H1 (cell line): ENCODE measurements at regions not wholly inside any gene's neighbourhood (a gene's known extent, or its start where the extent isn't known, plus 50 kb on each side); places are given as distances from the start of the nearest gene placed in this dataset.

Source experiments
- CTCF ChIA-PET: fragments of 300-600 bp; sonication (Branson Sonifier 250); formaldehyde crosslinking; loops from one replicate; lab custom pipeline; 2021; ENCODE audit not compliant: partially characterized antibody; lab: Charles Lee
- POLR2A ChIA-PET: fragments of 300-600 bp; sonication (Branson Sonifier 250); formaldehyde crosslinking; loops from one replicate; lab custom pipeline; 2021; ENCODE audit warnings: inconsistent platforms; ENCODE audit not compliant: partially characterized antibody; lab: Charles Lee
- DNase-seq, 2 experiments: peaks; one replicate each; pipeline versions ENCODE4 v3.0.0 to v3.0.0-alpha.2; 2010 to 2022; ENCODE audit warnings: low spot score in 2 of 2, low read depth in 1 of 2, mixed read lengths in 1 of 2
- FAIRE-seq: peaks from 2 replicates; lab custom pipeline; 2011; peaks lifted over from hg19 to GRCh38; lab: Jason Lieb, UNC
- H2AFZ ChIP-seq: 2 replicates; pipeline ENCODE4 v1.8.1; 2012; ENCODE audit warnings: low read length, inconsistent platforms
- H2AK5ac ChIP-seq: 2 replicates; pipeline ENCODE4 v1.6.1; 2013; ENCODE audit warnings: low read depth, low read length
- H2BK120ac ChIP-seq: replicated peaks from 2 replicates; pipeline ENCODE3; 2013; ENCODE audit warnings: low read depth, low read length, inconsistent platforms
- H2BK12ac ChIP-seq: 2 replicates; pipeline ENCODE4 v1.6.1; 2013; ENCODE audit warnings: low read depth, low read length
- H2BK15ac ChIP-seq: 2 replicates; pipeline ENCODE4 v1.6.1; 2013; ENCODE audit warnings: low read length
- H2BK20ac ChIP-seq: 2 replicates; pipeline ENCODE4 v1.6.1; 2013; ENCODE audit warnings: low read length
- H2BK5ac ChIP-seq: 2 replicates; pipeline ENCODE4 v1.6.1; 2013; ENCODE audit warnings: low read depth, low read length
- H3K14ac ChIP-seq: 2 replicates; pipeline ENCODE4 v1.6.1; 2013; ENCODE audit warnings: inconsistent platforms; ENCODE audit not compliant: insufficient read length
- H3K18ac ChIP-seq: 2 replicates; pipeline ENCODE4 v1.6.1; 2013; ENCODE audit warnings: low read length; ENCODE audit errors: extremely low read depth
- H3K23ac ChIP-seq: 2 replicates; pipeline ENCODE4 v1.6.1; 2013; ENCODE audit warnings: inconsistent platforms; ENCODE audit not compliant: insufficient read length
- H3K23me2 ChIP-seq: 2 replicates; pipeline ENCODE4 v1.6.1; 2013; ENCODE audit warnings: low read depth, low read length
- H3K27ac ChIP-seq: 2 replicates; pipeline ENCODE4 v1.6.1; 2011; ENCODE audit warnings: low read depth, low read length, inconsistent platforms
- H3K27me3 ChIP-seq, 4 experiments: replicated peaks in 1 of 4; 1 replicate in 1 of 4; 2 replicates in 3 of 4; pipeline versions ENCODE4 v1.6.1 to v1.8.1; 2011 to 2013; ENCODE audit warnings: low read length in 3 of 4, mild to moderate bottlenecking in 3 of 4, inconsistent platforms in 2 of 4, mixed read lengths in 2 of 4, moderate library complexity in 1 of 4; ENCODE audit not compliant: control insufficient read depth in 3 of 4, insufficient read depth in 3 of 4; ENCODE audit errors: extremely low read depth in 1 of 4
- H3K36me3 ChIP-seq, 4 experiments: 2 replicates each; pipeline versions ENCODE4 v1.6.1 to v1.8.1; 2011 to 2013; ENCODE audit warnings: mild to moderate bottlenecking in 4 of 4, low read length in 3 of 4, moderate library complexity in 2 of 4, control low read depth in 1 of 4, inconsistent platforms in 1 of 4; ENCODE audit not compliant: insufficient read depth in 4 of 4, control insufficient read depth in 2 of 4
- H3K4ac ChIP-seq: replicated peaks from 2 replicates; pipeline ENCODE3; 2013; ENCODE audit warnings: low read length, low read depth, mixed read lengths, inconsistent platforms; ENCODE audit not compliant: insufficient read length
- H3K4me1 ChIP-seq, 4 experiments: replicated peaks in 1 of 4; 1 replicate in 1 of 4; 2 replicates in 3 of 4; pipeline versions ENCODE4 v1.6.1 to v1.8.1; 2011 to 2013; ENCODE audit warnings: low read length in 3 of 4, inconsistent platforms in 2 of 4, mixed read lengths in 1 of 4; ENCODE audit not compliant: insufficient read depth in 4 of 4, control insufficient read depth in 3 of 4
- H3K4me2 ChIP-seq, 2 experiments: 2 replicates each; pipeline versions ENCODE4 v1.6.1 to v1.8.1; 2011 to 2013; ENCODE audit warnings: low read depth in 2 of 2, low read length in 2 of 2, control low read depth in 1 of 2, inconsistent platforms in 1 of 2, mild to moderate bottlenecking in 1 of 2; ENCODE audit not compliant: insufficient read depth in 1 of 2
- H3K4me3 ChIP-seq, 4 experiments: fragments of 200-600, 300-600 bp in 1 of 4; sonication (generic), shearing (Covaris generic), sonication (Bioruptor Twin) in 1 of 4; 2 replicates each; pipeline versions ENCODE4 v1.5.1 to v1.8.1; 2011 to 2016; ENCODE audit warnings: low read length in 4 of 4, low read depth in 3 of 4, control low read depth in 2 of 4, inconsistent platforms in 2 of 4, mild to moderate bottlenecking in 2 of 4, mixed read lengths in 1 of 4, moderate library complexity in 1 of 4; ENCODE audit not compliant: insufficient read depth in 2 of 4; ENCODE audit errors: extremely low read depth in 1 of 4
- H3K56ac ChIP-seq: replicated peaks from 2 replicates; pipeline ENCODE3; 2013; ENCODE audit warnings: low read depth, mild to moderate bottlenecking, mixed read lengths, low read length, inconsistent platforms; ENCODE audit not compliant: insufficient read length
- H3K79me1 ChIP-seq: 2 replicates; pipeline ENCODE4 v1.6.1; 2013; ENCODE audit warnings: low read depth, low read length, control low read depth
- H3K79me2 ChIP-seq, 2 experiments: 2 replicates each; pipeline versions ENCODE4 v1.6.1 to v1.8.1; 2012 to 2013; ENCODE audit warnings: low read length in 2 of 2, mild to moderate bottlenecking in 2 of 2, inconsistent platforms in 1 of 2; ENCODE audit not compliant: insufficient read depth in 2 of 2, control insufficient read depth in 1 of 2
- H3K9ac ChIP-seq, 4 experiments: replicated peaks in 1 of 4; 1 replicate in 1 of 4; 2 replicates in 3 of 4; pipeline versions ENCODE4 v1.6.1 to v1.8.1; 2011 to 2013; ENCODE audit warnings: low read depth in 3 of 4, low read length in 3 of 4, control low read depth in 2 of 4, mild to moderate bottlenecking in 2 of 4, moderate library complexity in 2 of 4, inconsistent platforms in 1 of 4; ENCODE audit errors: extremely low read depth in 1 of 4
- H3K9me3 ChIP-seq, 2 experiments: 2 replicates each; pipeline versions ENCODE4 v1.6.1 to v1.8.1; 2012 to 2013; ENCODE audit warnings: mild to moderate bottlenecking in 2 of 2, moderate library complexity in 2 of 2, control low read depth in 1 of 2, inconsistent platforms in 1 of 2, low read depth in 1 of 2, low read length in 1 of 2, mixed read lengths in 1 of 2; ENCODE audit not compliant: insufficient read depth in 2 of 2
- H4K20me1 ChIP-seq, 2 experiments: replicated peaks in 1 of 2; 2 replicates each; pipeline versions ENCODE3 to v1.8.1; 2011 to 2013; ENCODE audit warnings: inconsistent platforms in 2 of 2, low read length in 2 of 2, mild to moderate bottlenecking in 1 of 2; ENCODE audit not compliant: insufficient read depth in 2 of 2, control insufficient read depth in 1 of 2
- H4K5ac ChIP-seq: 2 replicates; pipeline ENCODE4 v1.6.1; 2013; ENCODE audit warnings: low read length, low read depth, mixed read lengths, inconsistent platforms; ENCODE audit not compliant: insufficient read length
- H4K8ac ChIP-seq: 2 replicates; pipeline ENCODE4 v1.8.0; 2013; ENCODE audit warnings: mild to moderate bottlenecking, moderate library complexity, low read length, inconsistent platforms; ENCODE audit not compliant: insufficient read depth; ENCODE audit errors: extremely low read depth
- H4K91ac ChIP-seq: replicated peaks from 2 replicates; pipeline ENCODE3; 2013; ENCODE audit warnings: low read length, mixed read lengths, inconsistent platforms; ENCODE audit not compliant: insufficient read length
- CBX8 ChIP-seq: fragments of 300-800, 300-1000 bp; sonication (generic); IDR thresholded peaks from 2 replicates; pipeline ENCODE4 v1.7.1; 2016; ENCODE audit warnings: low read depth, low read length, borderline replicate concordance
- KDM1A ChIP-seq: fragments of 200-600, 300-600 bp; sonication (generic); IDR thresholded peaks from 2 replicates; pipeline ENCODE4 v1.7.1; 2016; ENCODE audit warnings: mild to moderate bottlenecking, low read length, borderline replicate concordance
- MAFK ChIP-seq: IDR thresholded peaks from 2 replicates; pipeline ENCODE4 v1.6.1; 2012; ENCODE audit warnings: low read depth, mild to moderate bottlenecking, improper control_type of control experiment, low read length
- RNF2 ChIP-seq: fragments of 200-900, 300-1000 bp; sonication (generic); IDR thresholded peaks from 2 replicates; pipeline ENCODE4 v1.7.1; 2016; ENCODE audit warnings: borderline replicate concordance, low read depth, mild to moderate bottlenecking, antibody characterized with exemption, low read length; ENCODE audit not compliant: poor library complexity, severe bottlenecking; ENCODE audit errors: missing control alignments
- SIN3A ChIP-seq, 2 experiments: IDR thresholded peaks in 1 of 2; conservative IDR thresholded peaks in 1 of 2; 2 replicates each; pipeline ENCODE4 v1.6.1; 2011 to 2012; ENCODE audit warnings: low read length in 2 of 2, improper control_type of control experiment in 1 of 2, low read depth in 1 of 2, mild to moderate bottlenecking in 1 of 2
- USF2 ChIP-seq: IDR thresholded peaks from 2 replicates; pipeline ENCODE4 v1.6.1; 2011; ENCODE audit warnings: low read length, improper control_type of control experiment
- WGBS, 2 experiments: shearing (Covaris generic) in 1 of 2; methylation state at CpG; one replicate each; pipeline versions ENCODE4 v1.1.6 to v1.1.7; 2013 to 2015; ENCODE audit warnings: low lambda C conversion rate in 2 of 2, mixed read lengths in 2 of 2, inconsistent platforms in 1 of 2, low coverage in 1 of 2, missing lambda C conversion rate in 1 of 2; ENCODE audit not compliant: insufficient replicate concordance in 2 of 2, insufficient coverage in 1 of 2, insufficient read length in 1 of 2; ENCODE audit errors: extremely low coverage in 1 of 2, missing lambda C conversion rate in 1 of 2; 5-methylcytosine and 5-hydroxymethylcytosine counted together

- Histone ChIP-seq H2AK5ac (no peak overlapping the region), H3K4me3 (no peak overlapping the region), H3K4me2 (no peak overlapping the region), H3K4me1 (no peaks in the 10 kb centered on the region), H3K14ac (no peak overlapping the region), H2BK15ac (no peak overlapping the region), H3K56ac (no peak overlapping the region), H3K36me3 (no peaks in the 10 kb centered on the region), H4K8ac (no peak overlapping the region), H3K9ac (no peak overlapping the region), H2AFZ (no peak overlapping the region), H4K91ac (no peak overlapping the region), H3K4ac (no peak overlapping the region), H4K20me1 (no peaks in the 10 kb centered on the region), H2BK20ac (no peak overlapping the region), H3K9me3 (no peaks in the 10 kb centered on the region), H3K79me1 (no peaks in the 10 kb centered on the region), H3K79me2 (no peaks in the 10 kb centered on the region), H4K5ac (no peak overlapping the region), H3K23ac (no peak overlapping the region), H3K27ac (no peak overlapping the region), H3K18ac (no peak overlapping the region), H2BK5ac (no peak overlapping the region), H2BK120ac (no peak overlapping the region), H3K27me3 (no peaks in the 10 kb centered on the region), H3K23me2 (no peaks in the 10 kb centered on the region), H2BK12ac (no peak overlapping the region)
- WGBS, 2 experiments = 90% methylated on average over 3 of the region's 3 CpGs; no CpG with 5 or more reads in 1 of the 2 experiments
- POLR2A ChIA-PET = no interaction called here
- DNase-seq (no peak), FAIRE-seq (no peak)
- CTCF ChIA-PET = no interaction called here
- no peak for TF ChIP-seq USF2
- TF ChIP-seq KDM1A = no peak
- TF ChIP-seq RNF2 = no peak
- no peak for TF ChIP-seq MAFK
- no peak for TF ChIP-seq CBX8
- no peak for TF ChIP-seq SIN3A (conservative IDR thresholded peaks at IDR 0.05 in 1 of 2, IDR thresholded peaks at IDR 0.05 in 1 of 2; ENCODE audit: low read depth in 1 of 2, low read length in 2 of 2)
Measured at GRCh38 chr3:5673521-5673920, 486.0 kb downstream of the EDEM1 start.
